IPS DF 4.7 (cell line): ENCODE measurements at regions not wholly inside any gene's neighbourhood (a gene's known extent, or its start where the extent isn't known, plus 50 kb on each side); places are given as distances from the start of the nearest gene placed in this dataset.

ENCODE experiments used
- DNase-seq: peaks from one replicate; pipeline ENCODE4 v3.0.0-alpha.2; 2013; ENCODE audit warnings: low spot score; ENCODE audit errors: extremely low read depth

- DNase-seq = no peak
Measured at GRCh38 chr3:159605101-159605500, 383.5 kb upstream of the IL12A start.

- DNase-seq = no peak
Measured at GRCh38 chr3:159605776-159606175, 382.9 kb upstream of the IL12A start.

- DNase-seq = no peak
Measured at GRCh38 chr3:159607856-159608255, 380.8 kb upstream of the IL12A start.

GRCh38 chr3:159608311-159608710 lies 380.3 kb upstream of the IL12A start:
- DNase-seq = no peak

- no peak for DNase-seq
Measured at GRCh38 chr3:159609625-159610024, 379.0 kb upstream of the IL12A start.

- DNase-seq = no peak
Measured at GRCh38 chr3:159616234-159616825, 372.3 kb upstream of the IL12A start.

- DNase-seq = no peak
Measured at GRCh38 chr3:159619341-159619885, 369.2 kb upstream of the IL12A start.

GRCh38 chr3:159620281-159620680 lies 368.4 kb upstream of the IL12A start:
- DNase-seq = no peak

- DNase-seq = no peak
Measured at GRCh38 chr3:159620873-159621272, 367.8 kb upstream of the IL12A start.

GRCh38 chr3:159624616-159625015 lies 364.0 kb upstream of the IL12A start:
- DNase-seq = no peak

- DNase-seq = no peak
Measured at GRCh38 chr3:159625594-159625993, 363.0 kb upstream of the IL12A start.

GRCh38 chr3:159626598-159626997 lies 362.0 kb upstream of the IL12A start:
- DNase-seq = no peak

GRCh38 chr3:159627229-159627628 lies 361.4 kb upstream of the IL12A start:
- no peak for DNase-seq

GRCh38 chr3:159627634-159628033 lies 361.0 kb upstream of the IL12A start:
- no peak for DNase-seq

GRCh38 chr3:159629329-159630084 lies 359.1 kb upstream of the IL12A start:
- no peak for DNase-seq

- no peak for DNase-seq
Measured at GRCh38 chr3:159631226-159631625, 357.4 kb upstream of the IL12A start.

GRCh38 chr3:159632128-159632527 lies 356.5 kb upstream of the IL12A start:
- DNase-seq = no peak

- no peak for DNase-seq
Measured at GRCh38 chr3:159632851-159633250, 355.8 kb upstream of the IL12A start.

GRCh38 chr3:159634483-159634882 lies 354.2 kb upstream of the IL12A start:
- DNase-seq = no peak

- DNase-seq = no peak
Measured at GRCh38 chr3:159635047-159635641, 353.5 kb upstream of the IL12A start.

GRCh38 chr3:159637883-159638542 lies 350.6 kb upstream of the IL12A start:
- no peak for DNase-seq

GRCh38 chr3:159640225-159640624 lies 348.4 kb upstream of the IL12A start:
- no peak for DNase-seq
